GM18505 (cell line): ENCODE measurements at regions not wholly inside any gene's neighbourhood (a gene's known extent, or its start where the extent isn't known, plus 50 kb on each side); places are given as distances from the start of the nearest gene placed in this dataset.
A peak's percentile ranks its signal among the peaks of the same experiment; 100 is the strongest.
"Not testable (repeated sequence)": the region's sequence is repeated elsewhere in the genome, so short reads cannot be mapped to it uniquely, and the experiment has no call there.

ENCODE experiments used
- ATAC-seq: cut with Tn5 transposase; IDR thresholded peaks from one replicate; pipeline ENCODE4 v1.9.1; 2021; ENCODE audit not compliant: unreplicated experiment
- POLR2A ChIP-seq: IDR thresholded peaks from 4 replicates; pipeline ENCODE4 v1.6.1; 2011; ENCODE audit warnings: borderline replicate concordance; ENCODE audit not compliant: insufficient read depth, insufficient read length; ENCODE audit errors: extremely low read depth

GRCh38 chr7:106713452-106713851, 52.5 kb upstream of the CCDC71L start:
- ATAC-seq = not testable (repeated sequence)

GRCh38 chr7:106714590-106715442, 53.9 kb upstream of the CCDC71L start:
- not testable (repeated sequence) for ATAC-seq

- TF ChIP-seq POLR2A = no peak
- no peak for ATAC-seq
Observed at GRCh38 chr7:106715730-106716129, 54.8 kb upstream of the CCDC71L start.

GRCh38 chr7:106717254-106717954, 56.4 kb upstream of the CCDC71L start:
- no peak for ATAC-seq

GRCh38 chr7:106717955-106718871, 57.3 kb upstream of the CCDC71L start:
- ATAC-seq = peak; percentile 82
- no peak for TF ChIP-seq POLR2A

More at GRCh38 chr7:106717254-106717954, 56.4 kb upstream of the CCDC71L start:
- TF ChIP-seq POLR2A = no peak

GRCh38 chr7:106720641-106721040, 59.7 kb upstream of the CCDC71L start:
- no peak for TF ChIP-seq POLR2A
- ATAC-seq = no peak

- no peak for TF ChIP-seq POLR2A
- ATAC-seq = no peak
Observed at GRCh38 chr7:106721816-106722785, 61.1 kb upstream of the CCDC71L start.

GRCh38 chr7:106723398-106723797, 62.4 kb upstream of the CCDC71L start:
- no peak for ATAC-seq
- no peak for TF ChIP-seq POLR2A

- no peak for TF ChIP-seq POLR2A
- no peak for ATAC-seq
Observed at GRCh38 chr7:106729720-106730385, 68.9 kb upstream of the CCDC71L start.

GRCh38 chr7:106731187-106731586, 70.2 kb upstream of the CCDC71L start:
- no peak for TF ChIP-seq POLR2A
- peak; percentile 90 for ATAC-seq

- no peak for TF ChIP-seq POLR2A
- peak; percentile 9 for ATAC-seq
Observed at GRCh38 chr7:106731646-106732444, 70.9 kb upstream of the CCDC71L start.
